ENCODE measurements at regions not wholly inside any gene's neighbourhood (a gene's known extent, or its start where the extent isn't known, plus 50 kb on each side); places are given as distances from the start of the nearest gene placed in this dataset.
"Not testable (repeated sequence)": the region's sequence is repeated elsewhere in the genome, so short reads cannot be mapped to it uniquely, and the experiment has no call there.

- Mint-ChIP-seq H3K36me3 (no peaks in the 10 kb centered on the region), H3K27ac (no peak overlapping the region), H3K4me1 (no peaks in the 10 kb centered on the region), H3K27me3 (peaks cover 0 to 5% of the 10 kb centered on the region in 2 donors), H3K9me3 (peaks cover 0 to 2% of the 10 kb centered on the region in 2 donors), H3K4me3 (no peak overlapping the region)
- no peak for DNase-seq
- ATAC-seq (replicated peaks) = no peak
Measured at GRCh38 chr6:10343320-10343719, 71.6 kb downstream of the TFAP2A start.

DNA sequence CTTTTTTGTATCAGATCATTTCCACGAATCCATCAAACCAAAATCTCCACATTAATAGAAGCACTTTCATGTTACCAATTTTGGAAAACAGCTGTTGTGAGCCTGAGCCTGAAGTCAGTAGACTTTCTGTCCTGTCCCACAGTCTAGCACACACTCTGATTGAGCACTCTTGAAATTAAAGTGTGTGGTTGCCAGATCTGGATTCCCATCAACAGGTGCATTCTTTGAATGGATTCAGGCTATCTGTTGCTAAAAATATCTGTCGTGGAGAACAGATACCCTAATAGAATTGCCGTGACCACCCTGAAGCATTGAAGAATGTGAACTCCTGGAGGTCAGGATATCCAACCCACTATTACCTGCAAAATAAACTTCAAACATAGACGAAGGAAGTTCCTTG, 73.3 kb downstream of the TFAP2A start:
- peaks cover 0 to 5% of the 10 kb centered on the region in 2 donors for H3K27me3 Mint-ChIP-seq
- no peaks in the 10 kb centered on the region for H3K36me3 Mint-ChIP-seq
- H3K9me3 Mint-ChIP-seq = peaks cover 0 to 1% of the 10 kb centered on the region in 2 donors
- ATAC-seq (replicated peaks) (no peak), DNase-seq (no peak)
- no peaks in the 10 kb centered on the region for H3K4me1 Mint-ChIP-seq
- no peak overlapping the region for H3K4me3 Mint-ChIP-seq
- H3K27ac Mint-ChIP-seq = no peak overlapping the region

- H3K4me1 Mint-ChIP-seq = no peaks in the 10 kb centered on the region
- H3K27ac Mint-ChIP-seq = no peak overlapping the region
- H3K36me3 Mint-ChIP-seq = no peaks in the 10 kb centered on the region
- H3K27me3 Mint-ChIP-seq = no peaks in the 10 kb centered on the region
- no peak overlapping the region for H3K4me3 Mint-ChIP-seq
- DNase-seq (no peak), ATAC-seq (replicated peaks) (no peak)
- peaks cover 1 to 2% of the 10 kb centered on the region in 2 donors for H3K9me3 Mint-ChIP-seq
Measured at GRCh38 chr6:10338151-10338550, 76.7 kb downstream of the TFAP2A start.

DNA sequence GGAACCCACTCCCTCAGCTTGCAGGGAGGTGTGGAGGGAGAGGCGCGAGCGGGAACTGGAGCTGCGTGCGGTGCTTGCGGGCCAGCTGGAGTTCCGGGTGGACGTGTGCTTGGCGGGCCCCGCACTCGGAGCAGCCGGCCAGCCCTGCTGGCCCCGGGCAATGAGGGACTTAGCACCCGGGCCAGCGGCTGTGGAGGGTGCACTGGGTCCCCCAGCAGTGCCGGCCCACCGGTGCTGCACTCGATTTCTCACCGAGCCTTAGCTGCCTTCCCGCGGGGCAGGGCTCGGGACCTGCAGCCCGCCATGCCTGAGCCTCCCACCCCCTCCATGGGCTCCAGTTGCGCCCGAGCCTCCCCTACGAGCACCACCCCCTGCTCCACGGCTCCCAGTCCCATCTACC, 77.5 kb downstream of the TFAP2A start:
- H3K36me3 Mint-ChIP-seq; H3K9me3 Mint-ChIP-seq; H3K4me3 Mint-ChIP-seq; H3K27ac Mint-ChIP-seq; DNase-seq; ATAC-seq (replicated peaks); H3K27me3 Mint-ChIP-seq; H3K4me1 Mint-ChIP-seq: not testable (repeated sequence)

DNA sequence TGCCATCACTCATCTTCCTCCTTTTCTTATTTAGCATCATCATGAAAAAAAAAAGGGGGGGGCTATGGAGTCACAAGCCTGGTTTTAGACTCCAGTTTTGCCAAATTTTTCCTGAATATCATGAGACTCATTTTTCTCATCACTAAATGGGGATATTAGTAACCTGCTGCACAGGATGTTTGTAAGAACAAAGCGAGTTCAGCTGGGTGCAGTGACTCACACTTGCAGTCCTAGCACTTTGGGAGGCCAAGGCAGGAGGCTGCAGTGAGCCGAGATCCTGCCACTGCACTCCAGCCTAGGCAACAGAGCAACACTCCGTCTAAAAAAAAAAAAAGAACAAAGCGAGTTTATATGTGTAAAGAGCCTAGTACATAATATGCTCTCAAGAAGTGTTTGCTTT, 82.8 kb downstream of the TFAP2A start:
- ATAC-seq (replicated peaks) (no peak), DNase-seq (no peak)
- Mint-ChIP-seq H3K36me3 (no peaks in the 10 kb centered on the region), H3K27ac (no peak overlapping the region), H3K27me3 (peaks cover 0 to 4% of the 10 kb centered on the region in 2 donors), H3K4me1 (no peaks in the 10 kb centered on the region), H3K9me3 (peaks cover 0 to 4% of the 10 kb centered on the region in 2 donors), H3K4me3 (no peak overlapping the region)

DNA sequence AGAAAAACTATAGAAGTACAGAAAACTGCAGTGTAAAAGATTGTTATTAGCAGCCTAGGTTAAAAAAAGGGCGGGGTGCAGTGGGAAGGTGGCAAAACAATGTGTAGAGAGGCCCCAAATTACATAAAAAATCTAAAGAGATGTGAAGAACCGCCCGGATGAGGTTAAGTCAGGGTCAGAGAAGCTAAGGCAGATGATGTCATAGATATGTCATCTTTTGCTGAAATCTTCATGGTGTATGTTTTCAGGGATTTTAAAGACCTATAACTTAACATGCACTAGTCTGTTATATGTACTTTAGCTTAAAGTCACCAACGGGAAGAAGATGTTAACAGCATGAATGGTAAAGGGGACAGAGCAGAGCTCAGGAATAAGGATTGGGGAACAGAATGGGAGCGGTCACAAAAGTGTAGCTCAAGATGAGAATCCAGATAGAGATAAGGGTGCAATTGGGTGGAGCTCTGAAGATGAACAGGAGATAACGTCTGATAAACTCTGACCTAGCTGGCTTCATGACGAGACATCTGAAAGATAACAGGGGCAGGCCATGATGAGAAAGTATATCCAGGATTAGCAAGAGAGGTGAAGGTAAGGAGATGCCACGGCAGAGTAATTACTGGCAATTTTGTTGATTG, 83.4 kb downstream of the TFAP2A start:
- DNase-seq = no peak
- no peak overlapping the region for H3K27ac Mint-ChIP-seq
- ATAC-seq (replicated peaks) = no peak
- H3K36me3 Mint-ChIP-seq = no peaks in the 10 kb centered on the region
- H3K4me1 Mint-ChIP-seq = no peaks in the 10 kb centered on the region
- H3K9me3 Mint-ChIP-seq = peaks cover 0 to 4% of the 10 kb centered on the region in 2 donors
- H3K4me3 Mint-ChIP-seq = no peak overlapping the region
- H3K27me3 Mint-ChIP-seq = peaks cover 0 to 4% of the 10 kb centered on the region in 2 donors

GRCh38 chr6:10330515-10330914, 84.4 kb downstream of the TFAP2A start:
- peaks cover 0 to 4% of the 10 kb centered on the region in 2 donors for H3K9me3 Mint-ChIP-seq
- peaks cover 0 to 4% of the 10 kb centered on the region in 2 donors for H3K27me3 Mint-ChIP-seq
- no peak overlapping the region for H3K27ac Mint-ChIP-seq
- no peak overlapping the region for H3K4me3 Mint-ChIP-seq
- DNase-seq (no peak), ATAC-seq (replicated peaks) (no peak)
- no peaks in the 10 kb centered on the region for H3K36me3 Mint-ChIP-seq
- no peaks in the 10 kb centered on the region for H3K4me1 Mint-ChIP-seq

GRCh38 chr6:10323018-10323417, 91.9 kb downstream of the TFAP2A start:
- no peak overlapping the region for H3K27ac Mint-ChIP-seq
- peaks cover 0 to 7% of the 10 kb centered on the region in 2 donors for H3K36me3 Mint-ChIP-seq
- ATAC-seq (replicated peaks) = no peak
- H3K4me1 Mint-ChIP-seq = no peaks in the 10 kb centered on the region
- H3K9me3 Mint-ChIP-seq = peaks cover 7 to 8% of the 10 kb centered on the region in 2 donors
- no peak overlapping the region for H3K4me3 Mint-ChIP-seq
- DNase-seq = no peak
- H3K27me3 Mint-ChIP-seq = peaks cover 0 to 4% of the 10 kb centered on the region in 2 donors

- DNase-seq (no peak), ATAC-seq (replicated peaks) (no peak)
- Mint-ChIP-seq H3K9me3 (peaks cover 7 to 8% of the 10 kb centered on the region in 2 donors), H3K36me3 (peaks cover 0 to 7% of the 10 kb centered on the region in 2 donors), H3K4me1 (no peaks in the 10 kb centered on the region), H3K27me3 (peaks cover 0 to 8% of the 10 kb centered on the region in 2 donors), H3K27ac (no peak overlapping the region), H3K4me3 (no peak overlapping the region)
Measured at GRCh38 chr6:10320291-10320690, 94.6 kb downstream of the TFAP2A start.

DNA sequence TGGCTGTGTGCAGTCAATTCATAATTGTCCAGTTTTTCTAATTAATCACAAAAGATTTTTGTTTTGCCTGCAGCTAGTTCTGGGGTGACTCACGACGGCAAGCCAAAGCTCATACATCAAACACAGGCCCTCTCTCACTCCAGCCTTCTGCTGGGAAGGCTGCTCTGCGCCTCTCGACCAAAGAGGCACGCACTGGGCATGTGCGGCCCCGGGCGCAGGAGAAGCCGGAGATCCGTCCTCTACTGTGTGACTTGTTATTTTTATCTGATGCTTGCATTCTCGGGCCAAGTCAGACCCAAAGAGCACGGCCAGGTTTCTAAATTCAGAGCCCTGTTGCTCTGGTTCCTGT, 98.5 kb downstream of the TFAP2A start:
- H3K27ac Mint-ChIP-seq = no peak overlapping the region
- peaks cover 0 to 8% of the 10 kb centered on the region in 2 donors for H3K27me3 Mint-ChIP-seq
- no peak for DNase-seq
- H3K4me1 Mint-ChIP-seq = no peaks in the 10 kb centered on the region
- peaks cover 0 to 7% of the 10 kb centered on the region in 2 donors for H3K36me3 Mint-ChIP-seq
- H3K9me3 Mint-ChIP-seq = peaks cover 7 to 8% of the 10 kb centered on the region in 2 donors
- no peak for ATAC-seq (replicated peaks)
- H3K4me3 Mint-ChIP-seq = no peak overlapping the region

- H3K4me1 Mint-ChIP-seq = no peaks in the 10 kb centered on the region
- H3K27ac Mint-ChIP-seq = no peak overlapping the region
- DNase-seq (no peak), ATAC-seq (replicated peaks) (no peak)
- no peak overlapping the region for H3K4me3 Mint-ChIP-seq
- H3K9me3 Mint-ChIP-seq = peaks cover 7 to 8% of the 10 kb centered on the region in 2 donors
- H3K36me3 Mint-ChIP-seq = peaks cover 0 to 7% of the 10 kb centered on the region in 2 donors
- H3K27me3 Mint-ChIP-seq = peaks cover 0 to 8% of the 10 kb centered on the region in 2 donors
Measured at GRCh38 chr6:10315658-10316372, 99.1 kb downstream of the TFAP2A start.

- H3K9me3 Mint-ChIP-seq = peaks cover 7 to 8% of the 10 kb centered on the region in 2 donors
- peaks cover 0 to 7% of the 10 kb centered on the region in 2 donors for H3K36me3 Mint-ChIP-seq
- H3K27me3 Mint-ChIP-seq = peaks cover 0 to 8% of the 10 kb centered on the region in 2 donors
- no peak overlapping the region for H3K27ac Mint-ChIP-seq
- no peak for DNase-seq
- no peak overlapping the region for H3K4me3 Mint-ChIP-seq
- ATAC-seq (replicated peaks) = no peak
- no peaks in the 10 kb centered on the region for H3K4me1 Mint-ChIP-seq
Measured at GRCh38 chr6:10315034-10315433, 99.8 kb downstream of the TFAP2A start.

- H3K27ac Mint-ChIP-seq = no peak overlapping the region
- H3K36me3 Mint-ChIP-seq = peaks cover 0 to 7% of the 10 kb centered on the region in 2 donors
- H3K27me3 Mint-ChIP-seq = peaks cover 0 to 8% of the 10 kb centered on the region in 2 donors
- H3K4me1 Mint-ChIP-seq = no peaks in the 10 kb centered on the region
- no peak for ATAC-seq (replicated peaks)
- no peak for DNase-seq
- H3K9me3 Mint-ChIP-seq = peaks cover 6 to 7% of the 10 kb centered on the region in 2 donors
- no peak overlapping the region for H3K4me3 Mint-ChIP-seq
Measured at GRCh38 chr6:10314163-10314955, 100.5 kb downstream of the TFAP2A start.

DNA sequence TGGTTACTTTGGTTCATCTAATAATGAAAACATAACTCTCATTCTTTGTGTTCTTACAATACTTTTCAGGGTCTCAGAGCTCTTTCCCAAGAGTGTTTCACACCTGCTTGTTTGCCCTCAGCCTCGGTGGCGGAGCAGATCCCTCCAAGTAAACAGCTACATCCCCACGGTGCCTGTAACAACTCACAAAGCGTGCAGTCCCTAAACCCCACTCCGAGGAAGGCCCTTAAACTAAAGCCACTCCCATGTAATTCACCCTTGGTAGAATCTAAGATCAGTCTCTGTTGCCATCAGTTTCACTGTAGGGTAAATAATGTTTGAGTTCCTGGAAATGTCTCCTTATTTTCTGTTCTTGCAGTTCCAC, 101.1 kb downstream of the TFAP2A start:
- H3K27me3 Mint-ChIP-seq = peaks cover 0 to 5% of the 10 kb centered on the region in 2 donors
- H3K4me1 Mint-ChIP-seq = no peaks in the 10 kb centered on the region
- peaks cover under 1 to 2% of the 10 kb centered on the region in 2 donors for H3K9me3 Mint-ChIP-seq
- no peak overlapping the region for H3K27ac Mint-ChIP-seq
- DNase-seq (no peak), ATAC-seq (replicated peaks) (no peak)
- H3K4me3 Mint-ChIP-seq = no peak overlapping the region
- H3K36me3 Mint-ChIP-seq = peaks cover 0 to 2% of the 10 kb centered on the region in 2 donors

All from stimulated activated naive B cell treated with anti-CD40 and anti-IgM and Interleukin-4, amounts not matched to agents 10 μg/mL and 1 μg/mL and 100 μg/mL, for 72 hours (primary cell).